Activated CD8-positive, alpha-beta memory T cell treated with anti-CD3 and anti-CD28 coated beads for 48 hours (primary cell): ENCODE measurements at regions not wholly inside any gene's neighbourhood (a gene's known extent, or its start where the extent isn't known, plus 50 kb on each side); places are given as distances from the start of the nearest gene placed in this dataset.
"Not testable (repeated sequence)": the region's sequence is repeated elsewhere in the genome, so short reads cannot be mapped to it uniquely, and the experiment has no call there.

Source experiments
- DNase-seq, 3 experiments: peaks; one replicate each; pipeline ENCODE4 v3.0.0-alpha.2; 2020; ENCODE audit warnings: low read depth in 2 of 3, low spot score in 2 of 3

- no peak for DNase-seq
Observed at GRCh38 chr9:1536522-1537170, 478.5 kb upstream of the SMARCA2 start.

DNA sequence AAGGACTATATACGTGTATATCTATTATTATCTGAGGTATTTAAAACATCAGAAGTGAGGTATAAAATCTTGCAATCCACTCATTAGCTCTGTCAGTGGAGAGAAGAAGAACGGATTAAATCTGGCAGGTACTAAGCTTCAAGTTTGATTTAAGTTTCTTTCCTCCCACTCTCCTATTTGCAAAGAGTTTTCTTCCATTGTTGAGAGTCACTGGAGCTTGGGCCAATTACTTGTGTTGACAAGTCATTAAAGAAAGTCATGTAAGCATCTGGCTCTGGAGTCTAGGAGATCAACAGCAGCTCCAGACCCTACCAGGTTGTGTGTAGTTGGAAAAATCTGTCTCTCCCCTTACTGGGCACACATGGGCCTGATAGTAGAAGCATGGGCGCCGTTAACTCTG lies 476.8 kb upstream of the SMARCA2 start:
- no peak for DNase-seq

DNA sequence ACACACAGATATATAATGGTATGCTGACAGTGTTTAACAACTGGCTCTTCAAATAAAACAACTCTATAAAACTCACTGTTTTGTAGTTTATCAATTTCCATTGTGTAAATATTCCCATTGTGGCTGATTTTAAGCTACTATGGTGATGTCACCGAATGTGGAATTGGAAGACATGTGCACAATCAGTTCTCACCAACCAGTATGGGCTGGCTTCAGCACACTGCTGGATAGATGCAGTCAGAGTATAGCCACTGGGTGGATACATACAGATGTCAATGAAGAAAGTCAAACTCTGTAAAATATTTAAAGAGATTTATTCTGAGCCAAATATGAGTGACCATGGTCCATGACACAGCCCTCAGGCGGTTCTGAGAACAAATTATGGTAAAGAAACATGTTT lies 475.9 kb upstream of the SMARCA2 start:
- no peak for DNase-seq

GRCh38 chr9:1550636-1551035 lies 464.5 kb upstream of the SMARCA2 start:
- no peak for DNase-seq

DNA sequence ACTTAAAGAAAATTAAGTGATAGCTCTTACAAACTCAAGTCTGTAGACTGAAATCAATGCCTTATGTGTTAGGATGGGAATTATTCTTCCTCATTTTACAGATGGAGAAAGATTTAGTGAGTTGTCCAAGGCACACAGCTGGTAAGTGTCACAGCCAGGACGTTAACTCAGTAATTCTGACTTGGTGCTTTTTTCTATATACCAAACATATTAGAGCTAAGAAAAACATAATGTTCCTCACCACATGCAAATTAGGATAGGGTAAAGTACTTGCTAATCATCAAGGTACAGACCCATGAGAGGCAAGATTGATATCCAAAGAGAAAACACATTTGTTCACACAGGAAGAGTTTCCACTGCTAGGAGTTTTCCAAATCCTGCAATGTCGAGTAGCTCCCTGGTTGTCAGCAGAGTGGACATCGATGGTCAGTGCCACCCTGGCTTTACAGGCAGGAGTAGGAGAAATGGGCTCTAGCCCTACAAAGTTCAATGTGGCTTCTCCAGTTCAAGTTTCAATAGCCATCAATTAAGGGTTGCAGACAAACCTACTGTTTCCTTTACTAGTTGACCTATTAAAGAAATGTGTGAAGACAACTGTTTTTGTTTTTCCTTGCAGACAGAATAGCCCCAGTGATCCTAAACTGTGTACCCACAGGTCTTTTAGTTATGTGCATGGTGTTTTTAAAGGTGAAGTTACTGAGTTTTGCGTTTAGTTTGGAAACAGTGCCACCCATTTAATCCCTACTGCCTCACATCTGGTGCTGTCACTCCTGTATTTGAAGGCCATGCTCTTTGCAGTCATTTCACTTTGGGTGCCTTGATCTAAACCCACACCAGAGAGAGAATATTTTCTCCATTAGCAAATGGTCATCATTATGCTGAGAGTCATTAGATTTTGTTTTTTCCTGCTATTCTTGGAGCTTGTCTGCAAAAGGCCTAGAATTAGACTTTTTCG lies 460.8 kb upstream of the SMARCA2 start:
- no peak for DNase-seq

DNA sequence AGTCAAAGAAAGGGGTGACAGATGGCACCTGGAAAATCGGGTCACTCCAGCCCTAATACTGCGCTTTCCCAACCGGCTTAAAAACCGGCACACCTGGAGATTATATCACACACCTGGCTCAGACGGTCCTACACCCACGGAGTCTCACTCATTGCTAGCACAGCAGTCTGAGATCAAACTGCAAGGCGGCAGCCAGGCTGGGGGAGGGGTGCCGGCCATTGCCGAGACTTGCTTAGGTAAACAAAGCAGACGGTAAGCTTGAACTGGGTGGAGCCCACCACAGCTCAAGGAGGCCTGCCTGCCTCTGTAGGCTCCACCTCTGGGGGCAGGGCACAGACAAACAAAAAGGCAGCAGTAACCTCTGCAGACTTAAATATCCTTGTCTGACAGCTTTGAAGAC lies 456.5 kb upstream of the SMARCA2 start:
- not testable (repeated sequence) for DNase-seq

DNA sequence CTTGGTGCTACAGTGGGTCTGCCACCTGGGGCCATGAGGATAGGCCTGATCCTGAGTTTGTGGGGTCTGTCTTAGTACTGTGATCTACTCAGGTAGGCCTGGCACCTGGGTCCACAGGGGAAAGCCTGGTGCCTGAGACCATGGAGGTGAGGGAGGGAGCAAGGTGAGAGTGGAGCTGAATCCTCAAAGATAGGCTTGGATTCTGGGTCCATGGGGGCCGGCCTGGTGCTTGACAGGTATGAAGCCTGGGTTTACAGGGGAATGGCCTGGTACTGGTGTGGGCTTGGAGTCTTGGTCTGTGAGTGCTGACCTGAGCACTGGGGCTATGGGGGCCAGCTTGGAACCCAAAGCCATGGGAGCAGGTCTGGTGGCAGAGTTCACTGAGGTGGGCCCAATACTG lies 439.2 kb upstream of the SMARCA2 start:
- no peak for DNase-seq

DNA sequence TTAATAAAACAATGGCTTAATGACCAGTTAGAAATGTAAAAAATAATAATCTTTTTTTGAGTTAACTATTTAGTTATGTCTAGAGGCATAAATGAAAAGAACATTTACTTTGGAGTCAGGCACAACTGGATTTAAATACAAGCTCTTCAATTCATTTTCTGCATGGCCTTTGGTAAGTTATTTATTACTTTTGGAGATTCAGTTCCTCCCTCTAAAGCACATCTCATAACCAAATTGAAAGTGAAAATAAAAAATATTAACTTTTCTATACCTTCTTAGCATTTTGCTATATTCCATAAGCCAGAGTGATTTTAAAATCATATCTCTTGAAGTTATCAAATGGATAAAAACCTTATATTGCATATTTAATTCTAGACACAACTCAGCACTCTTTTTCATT lies 434.9 kb upstream of the SMARCA2 start:
- no peak for DNase-seq

DNA sequence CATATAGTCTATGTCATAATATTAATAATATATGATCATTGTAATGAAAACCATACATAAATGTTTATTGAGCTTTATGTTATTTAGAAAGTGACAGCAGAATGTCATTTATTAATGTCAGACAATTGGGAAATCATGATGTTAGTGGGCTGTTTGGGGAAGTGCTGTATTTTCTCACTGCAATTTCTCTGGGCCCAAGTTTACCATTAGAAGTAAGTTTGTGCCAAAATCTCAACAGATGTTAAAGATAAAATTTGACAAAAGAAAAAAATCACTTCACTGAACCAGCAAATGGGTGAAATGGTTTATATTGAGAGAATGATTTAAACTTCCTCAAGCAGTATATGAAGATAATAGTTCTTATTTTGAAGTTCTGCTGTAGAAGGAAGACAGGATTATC lies 433.2 kb upstream of the SMARCA2 start:
- no peak for DNase-seq

- DNase-seq, result no peak
Observed at GRCh38 chr9:1591310-1591709, 423.8 kb upstream of the SMARCA2 start.

DNA sequence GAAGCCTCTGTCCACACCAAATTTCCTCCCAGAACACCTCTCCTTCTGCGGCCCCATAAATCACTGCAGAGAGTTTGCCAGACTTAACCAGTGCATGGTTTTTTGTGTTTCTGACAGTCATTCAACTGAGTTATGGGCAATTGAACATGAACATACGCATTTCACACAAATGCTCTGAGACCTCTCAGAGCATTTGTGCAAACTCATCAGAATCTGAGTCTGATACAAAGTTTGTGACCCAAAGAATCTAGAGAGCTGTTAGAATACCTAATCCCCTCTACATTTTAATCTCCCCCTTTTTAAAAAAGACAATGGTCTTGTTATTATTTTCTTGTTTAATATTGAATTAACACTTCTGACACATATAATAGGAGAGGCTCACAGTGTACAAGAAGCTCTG lies 416.9 kb upstream of the SMARCA2 start:
- no peak for DNase-seq

- no peak for DNase-seq
Observed at GRCh38 chr9:1599961-1600360, 415.2 kb upstream of the SMARCA2 start.

GRCh38 chr9:1604942-1605560 lies 410.1 kb upstream of the SMARCA2 start:
- no peak for DNase-seq

- DNase-seq, result no peak
Observed at GRCh38 chr9:1606253-1606652, 408.9 kb upstream of the SMARCA2 start.

GRCh38 chr9:1612886-1613285 lies 402.3 kb upstream of the SMARCA2 start:
- DNase-seq, result no peak

DNA sequence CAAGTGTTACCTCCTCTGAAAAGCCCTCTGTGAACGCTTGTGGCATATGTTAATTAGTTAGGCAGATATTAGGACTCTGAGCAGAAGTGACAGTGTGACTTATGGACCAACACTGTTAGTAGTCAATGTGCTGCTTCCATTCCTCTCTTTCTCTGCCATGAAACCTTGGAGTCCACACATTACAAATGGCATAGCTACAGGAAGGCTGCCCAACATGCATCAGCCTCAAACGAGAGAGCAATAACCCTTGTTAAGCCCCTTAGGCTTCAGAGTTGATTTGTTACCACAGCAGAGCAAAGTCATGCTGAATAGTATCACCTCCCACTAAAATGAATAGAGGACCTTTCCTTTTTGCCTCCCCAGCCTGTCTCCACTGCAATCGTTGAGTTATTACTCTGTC lies 397.7 kb upstream of the SMARCA2 start:
- no peak for DNase-seq

DNA sequence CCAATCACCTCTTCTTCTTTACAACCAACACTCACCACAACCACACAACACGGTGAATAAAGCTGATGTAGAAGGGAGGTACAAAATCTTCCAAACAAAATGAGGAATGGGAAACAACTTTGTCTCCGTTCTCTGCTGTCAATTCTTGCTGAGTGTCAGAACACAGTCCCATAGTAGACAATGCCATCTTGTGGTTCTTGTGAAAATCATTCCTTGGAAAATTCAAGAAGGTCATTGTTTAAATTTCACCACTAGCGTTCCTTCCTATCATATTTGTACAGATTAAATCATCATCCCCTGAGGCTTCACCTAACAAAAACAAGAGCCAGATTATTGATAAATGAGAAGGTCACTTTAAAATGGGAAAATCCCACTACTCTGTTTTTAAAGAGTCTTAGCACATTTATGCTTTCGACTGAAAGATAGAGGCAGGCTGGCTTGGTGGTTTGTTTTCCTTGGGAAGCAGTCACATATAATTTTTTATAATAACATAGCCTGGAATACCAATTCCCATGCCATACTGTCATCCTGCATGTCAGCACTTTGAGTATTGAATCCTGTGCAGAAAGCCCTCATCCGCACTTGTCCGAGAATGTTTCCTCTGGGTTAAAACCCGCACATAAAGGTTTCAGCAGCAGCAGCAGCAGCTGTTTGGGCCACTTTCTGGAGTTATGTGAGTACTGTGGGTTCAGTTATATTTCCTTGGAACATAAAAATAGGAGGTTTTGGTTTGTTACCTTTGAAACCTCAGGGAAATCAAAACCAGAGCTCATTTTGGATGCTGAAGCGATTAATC lies 395.0 kb upstream of the SMARCA2 start:
- no peak for DNase-seq

- DNase-seq, result no peak
Observed at GRCh38 chr9:1637401-1637800, 377.7 kb upstream of the SMARCA2 start.

DNA sequence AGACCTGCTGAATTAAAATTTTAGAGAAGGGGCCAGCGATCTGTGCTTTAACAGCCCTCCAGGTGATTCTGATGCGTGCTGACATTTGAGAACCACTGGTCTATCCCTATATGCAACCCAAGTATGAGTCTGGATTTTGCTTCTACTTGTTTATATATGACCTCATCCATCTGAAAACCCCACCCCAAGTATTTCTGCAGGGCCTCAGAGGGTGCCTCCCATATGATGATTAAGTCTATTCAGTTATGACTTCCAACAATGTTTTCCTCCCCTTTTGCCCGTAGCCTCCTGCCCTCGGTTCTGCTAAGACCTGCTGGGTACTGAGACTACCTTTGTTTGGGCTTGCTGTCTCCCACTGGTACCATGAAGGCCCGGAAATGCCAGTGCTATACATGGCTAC lies 376.0 kb upstream of the SMARCA2 start:
- no peak for DNase-seq

GRCh38 chr9:1647776-1648175 lies 367.4 kb upstream of the SMARCA2 start:
- DNase-seq, result no peak

GRCh38 chr9:1653282-1653681 lies 361.9 kb upstream of the SMARCA2 start:
- DNase-seq, result no peak
